ENCODE measurements at regions not wholly inside any gene's neighbourhood (a gene's known extent, or its start where the extent isn't known, plus 50 kb on each side); places are given as distances from the start of the nearest gene placed in this dataset.

DNA sequence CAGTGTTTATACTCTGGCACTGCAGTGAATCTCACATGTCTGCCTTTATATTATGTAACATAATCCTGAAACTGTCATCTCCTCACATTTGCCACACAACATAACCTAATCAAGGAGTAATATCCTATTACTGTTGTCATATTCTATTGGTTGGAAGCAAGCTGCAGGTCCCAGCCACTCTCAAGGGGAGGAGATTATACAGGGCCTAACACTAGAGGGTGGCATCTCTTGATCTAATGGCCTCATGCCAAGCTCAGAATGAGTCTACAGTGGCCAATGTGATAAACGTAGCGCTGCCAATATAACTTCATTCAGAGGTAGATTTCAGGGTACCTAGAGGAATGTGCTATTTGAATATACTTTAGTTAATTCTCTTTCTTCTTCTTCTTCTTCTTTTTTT is 166.8 kb downstream of the BACH1 start:
- TF ChIP-seq TCF12 (IDR thresholded peaks at IDR 0.05; ENCODE audit: low read depth, low read length) (no peak), JUNB (IDR thresholded peaks at IDR 0.05) (no peak), TAF1 (IDR thresholded peaks at IDR 0.05; ENCODE audit: borderline replicate concordance, low read depth, low read length) (no peak), EZH2 (IDR thresholded peaks at IDR 0.05; ENCODE audit: borderline replicate concordance, control insufficient read depth, low read depth, low read length) (no peak), BRCA1 (IDR thresholded peaks at IDR 0.05; ENCODE audit: low read depth, low read length) (no peak), RFX5 (IDR thresholded peaks at IDR 0.05; ENCODE audit: low read depth, low read length) (no peak), KDM1A (IDR thresholded peaks at IDR 0.05; ENCODE audit: borderline replicate concordance) (no peak), RAD21 (IDR thresholded peaks at IDR 0.05; ENCODE audit: insufficient read depth, low read depth, low read length) (no peak), MXI1 (IDR thresholded peaks at IDR 0.05; ENCODE audit: low read depth, low read length) (no peak)
- TF ChIP-seq, protein P1, sequence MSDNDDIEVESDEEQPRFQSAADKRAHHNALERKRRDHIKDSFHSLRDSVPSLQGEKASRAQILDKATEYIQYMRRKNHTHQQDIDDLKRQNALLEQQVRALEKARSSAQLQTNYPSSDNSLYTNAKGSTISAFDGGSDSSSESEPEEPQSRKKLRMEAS (IDR thresholded peaks at IDR 0.05; ENCODE audit: low read depth, low read length) = no peak
- TF ChIP-seq, protein P2, sequence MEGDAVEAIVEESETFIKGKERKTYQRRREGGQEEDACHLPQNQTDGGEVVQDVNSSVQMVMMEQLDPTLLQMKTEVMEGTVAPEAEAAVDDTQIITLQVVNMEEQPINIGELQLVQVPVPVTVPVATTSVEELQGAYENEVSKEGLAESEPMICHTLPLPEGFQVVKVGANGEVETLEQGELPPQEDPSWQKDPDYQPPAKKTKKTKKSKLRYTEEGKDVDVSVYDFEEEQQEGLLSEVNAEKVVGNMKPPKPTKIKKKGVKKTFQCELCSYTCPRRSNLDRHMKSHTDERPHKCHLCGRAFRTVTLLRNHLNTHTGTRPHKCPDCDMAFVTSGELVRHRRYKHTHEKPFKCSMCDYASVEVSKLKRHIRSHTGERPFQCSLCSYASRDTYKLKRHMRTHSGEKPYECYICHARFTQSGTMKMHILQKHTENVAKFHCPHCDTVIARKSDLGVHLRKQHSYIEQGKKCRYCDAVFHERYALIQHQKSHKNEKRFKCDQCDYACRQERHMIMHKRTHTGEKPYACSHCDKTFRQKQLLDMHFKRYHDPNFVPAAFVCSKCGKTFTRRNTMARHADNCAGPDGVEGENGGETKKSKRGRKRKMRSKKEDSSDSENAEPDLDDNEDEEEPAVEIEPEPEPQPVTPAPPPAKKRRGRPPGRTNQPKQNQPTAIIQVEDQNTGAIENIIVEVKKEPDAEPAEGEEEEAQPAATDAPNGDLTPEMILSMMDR (IDR thresholded peaks at IDR 0.05 in 2 of 3, conservative IDR thresholded peaks at IDR 0.05 in 1 of 3; ENCODE audit: control insufficient read depth in 2 of 3, extremely low read depth in 1 of 3, insufficient read depth in 1 of 3, low read depth in 3 of 3, low read length in 3 of 3) = no peak
- TF ChIP-seq, protein P3, sequence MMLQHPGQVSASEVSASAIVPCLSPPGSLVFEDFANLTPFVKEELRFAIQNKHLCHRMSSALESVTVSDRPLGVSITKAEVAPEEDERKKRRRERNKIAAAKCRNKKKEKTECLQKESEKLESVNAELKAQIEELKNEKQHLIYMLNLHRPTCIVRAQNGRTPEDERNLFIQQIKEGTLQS (IDR thresholded peaks at IDR 0.05; ENCODE audit: borderline replicate concordance, extremely low read depth, low read depth, low read length) = no peak
- TF ChIP-seq, protein P4, sequence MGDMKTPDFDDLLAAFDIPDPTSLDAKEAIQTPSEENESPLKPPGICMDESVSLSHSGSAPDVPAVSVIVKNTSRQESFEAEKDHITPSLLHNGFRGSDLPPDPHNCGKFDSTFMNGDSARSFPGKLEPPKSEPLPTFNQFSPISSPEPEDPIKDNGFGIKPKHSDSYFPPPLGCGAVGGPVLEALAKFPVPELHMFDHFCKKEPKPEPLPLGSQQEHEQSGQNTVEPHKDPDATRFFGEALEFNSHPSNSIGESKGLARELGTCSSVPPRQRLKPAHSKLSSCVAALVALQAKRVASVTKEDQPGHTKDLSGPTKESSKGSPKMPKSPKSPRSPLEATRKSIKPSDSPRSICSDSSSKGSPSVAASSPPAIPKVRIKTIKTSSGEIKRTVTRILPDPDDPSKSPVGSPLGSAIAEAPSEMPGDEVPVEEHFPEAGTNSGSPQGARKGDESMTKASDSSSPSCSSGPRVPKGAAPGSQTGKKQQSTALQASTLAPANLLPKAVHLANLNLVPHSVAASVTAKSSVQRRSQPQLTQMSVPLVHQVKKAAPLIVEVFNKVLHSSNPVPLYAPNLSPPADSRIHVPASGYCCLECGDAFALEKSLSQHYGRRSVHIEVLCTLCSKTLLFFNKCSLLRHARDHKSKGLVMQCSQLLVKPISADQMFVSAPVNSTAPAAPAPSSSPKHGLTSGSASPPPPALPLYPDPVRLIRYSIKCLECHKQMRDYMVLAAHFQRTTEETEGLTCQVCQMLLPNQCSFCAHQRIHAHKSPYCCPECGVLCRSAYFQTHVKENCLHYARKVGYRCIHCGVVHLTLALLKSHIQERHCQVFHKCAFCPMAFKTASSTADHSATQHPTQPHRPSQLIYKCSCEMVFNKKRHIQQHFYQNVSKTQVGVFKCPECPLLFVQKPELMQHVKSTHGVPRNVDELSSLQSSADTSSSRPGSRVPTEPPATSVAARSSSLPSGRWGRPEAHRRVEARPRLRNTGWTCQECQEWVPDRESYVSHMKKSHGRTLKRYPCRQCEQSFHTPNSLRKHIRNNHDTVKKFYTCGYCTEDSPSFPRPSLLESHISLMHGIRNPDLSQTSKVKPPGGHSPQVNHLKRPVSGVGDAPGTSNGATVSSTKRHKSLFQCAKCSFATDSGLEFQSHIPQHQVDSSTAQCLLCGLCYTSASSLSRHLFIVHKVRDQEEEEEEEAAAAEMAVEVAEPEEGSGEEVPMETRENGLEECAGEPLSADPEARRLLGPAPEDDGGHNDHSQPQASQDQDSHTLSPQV (IDR thresholded peaks at IDR 0.05) = no peak
